DMS153 treated with DMSO at 0.1 percent for 48 hours (cell line): ENCODE measurements at regions not wholly inside any gene's neighbourhood (a gene's known extent, or its start where the extent isn't known, plus 50 kb on each side); places are given as distances from the start of the nearest gene placed in this dataset.
"Not testable (repeated sequence)": the region's sequence is repeated elsewhere in the genome, so short reads cannot be mapped to it uniquely, and the experiment has no call there.

Source experiments
- DNase-seq: peaks from one replicate; lab custom pipeline; 2025; ENCODE audit not compliant: unreplicated experiment; lab: John Stamatoyannopoulos, UW

DNA sequence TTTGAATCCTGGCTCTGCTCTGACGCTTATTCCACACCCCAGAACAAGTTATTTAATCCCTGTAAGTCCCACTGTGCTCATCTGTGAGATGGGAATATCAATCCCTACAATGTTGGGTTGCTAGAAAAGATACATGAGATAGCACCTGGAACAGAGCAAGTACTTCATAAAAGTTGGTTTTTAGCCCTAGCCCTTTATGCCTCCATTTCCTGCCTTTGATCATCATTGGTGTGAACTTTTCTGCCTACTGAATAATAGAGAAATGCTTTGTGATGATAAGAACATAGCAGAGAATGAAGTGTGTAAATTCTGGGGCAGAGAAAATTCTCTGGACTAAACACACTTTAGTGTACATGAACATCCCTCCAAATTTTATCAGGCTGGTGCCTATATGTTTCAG, 90.3 kb upstream of the RANBP6 start:
- DNase-seq, result no peak

DNA sequence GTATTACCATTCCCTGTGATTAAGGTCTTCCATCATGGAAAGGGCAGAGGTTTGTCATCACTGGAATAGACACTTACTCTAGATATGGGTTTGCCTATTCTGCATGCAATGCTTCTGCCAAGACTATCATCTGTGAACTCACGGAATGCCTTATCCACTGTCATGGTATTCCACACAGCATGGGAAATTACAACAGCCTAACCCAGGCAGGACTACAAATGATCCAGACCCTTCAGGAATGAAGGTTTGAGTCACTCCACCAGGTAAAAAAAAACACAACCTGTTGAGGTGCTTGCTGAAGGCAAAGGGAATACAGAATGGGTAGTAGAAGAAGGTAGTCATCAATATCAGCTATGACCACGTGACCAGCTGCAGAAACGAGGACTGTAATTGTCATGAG, 89.0 kb upstream of the RANBP6 start:
- not testable (repeated sequence) for DNase-seq

DNA sequence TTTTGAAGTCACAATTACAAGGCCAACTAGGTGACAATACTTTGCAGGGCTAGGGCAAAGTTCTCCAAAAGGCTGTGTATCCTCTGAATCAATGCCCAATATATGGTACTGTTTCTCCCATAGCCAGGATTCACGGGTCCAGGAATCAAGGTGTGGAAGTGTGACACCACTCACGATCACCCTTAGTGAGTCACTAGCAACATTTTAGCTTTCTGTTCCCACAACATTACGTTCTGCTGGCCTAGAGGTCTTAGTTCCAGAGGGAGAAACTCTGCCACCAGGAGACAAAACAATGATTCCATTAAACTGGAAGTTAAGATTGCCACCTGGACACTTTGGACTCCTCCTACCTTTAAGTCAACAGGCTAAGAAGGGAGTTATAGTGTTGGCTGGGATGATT, 88.5 kb upstream of the RANBP6 start:
- DNase-seq, result not testable (repeated sequence)

- DNase-seq, result not testable (repeated sequence)
Observed at GRCh38 chr9:6102336-6102987, 87.0 kb upstream of the RANBP6 start.

- DNase-seq, result not testable (repeated sequence)
Observed at GRCh38 chr9:6101725-6102124, 86.3 kb upstream of the RANBP6 start.

- not testable (repeated sequence) for DNase-seq
Observed at GRCh38 chr9:6099346-6099745, 83.9 kb upstream of the RANBP6 start.

DNA sequence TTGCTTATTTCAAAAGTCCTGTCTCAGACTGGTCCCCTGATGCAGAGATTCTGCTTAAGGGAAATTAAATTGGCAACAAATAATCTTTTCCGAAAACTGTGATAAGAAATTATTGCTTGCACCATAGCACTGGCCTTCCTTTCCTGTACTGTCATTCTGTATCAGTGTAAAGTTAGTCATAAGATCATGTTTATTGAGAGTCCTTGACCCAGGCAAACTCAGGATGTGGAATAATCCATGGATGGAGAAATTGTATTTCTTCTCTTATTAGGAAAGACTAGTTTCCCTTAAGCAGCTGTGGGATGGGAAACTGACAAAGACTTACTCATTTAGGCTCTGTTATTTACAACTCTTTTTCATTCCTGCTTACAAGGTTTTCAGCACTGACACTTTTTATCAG, 83.0 kb upstream of the RANBP6 start:
- DNase-seq, result no peak

- no peak for DNase-seq
Observed at GRCh38 chr9:6096821-6097220, 81.4 kb upstream of the RANBP6 start.

DNA sequence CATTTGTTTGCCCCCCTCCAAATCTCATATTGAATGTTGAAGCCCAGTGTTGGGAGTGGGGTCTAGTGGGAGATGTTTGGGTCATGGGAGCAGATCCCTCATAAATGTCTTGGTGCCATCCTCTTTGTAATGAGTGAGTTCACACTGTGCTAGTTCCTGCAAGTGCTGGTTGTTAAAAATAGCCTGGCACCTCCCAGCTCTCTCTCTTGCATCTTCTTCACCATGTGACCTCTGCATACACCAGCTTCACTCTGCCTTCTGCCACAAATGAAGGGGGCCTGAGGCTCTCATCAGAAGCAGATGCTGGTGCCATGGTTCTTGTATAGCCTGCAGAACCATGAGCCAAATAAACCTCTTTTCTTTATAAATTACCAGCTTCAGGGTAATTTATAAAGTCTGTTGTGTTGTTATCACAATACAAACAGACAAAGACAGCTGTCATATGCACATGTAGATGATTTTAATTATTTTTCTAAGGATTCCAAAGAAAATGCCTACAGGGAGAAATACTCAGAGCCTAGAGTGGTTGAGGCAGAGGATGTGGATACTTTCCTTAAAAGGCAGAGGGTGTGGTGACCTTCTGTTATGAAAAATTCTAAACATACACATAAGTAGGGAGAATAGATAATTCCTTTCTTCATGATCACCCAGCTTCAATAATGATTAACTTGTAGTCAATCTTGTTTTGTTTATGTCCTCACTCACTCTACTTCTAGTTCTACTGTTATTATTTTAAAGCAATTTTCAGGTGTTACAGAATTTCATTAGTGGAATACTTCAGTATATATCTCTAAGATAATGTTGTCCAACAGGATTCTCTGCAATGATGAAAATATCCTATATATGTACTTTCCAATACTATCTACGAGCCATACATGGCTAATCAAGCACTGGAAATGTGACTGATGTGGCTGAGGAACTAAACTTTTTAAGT, 75.1 kb upstream of the RANBP6 start:
- no peak for DNase-seq

DNA sequence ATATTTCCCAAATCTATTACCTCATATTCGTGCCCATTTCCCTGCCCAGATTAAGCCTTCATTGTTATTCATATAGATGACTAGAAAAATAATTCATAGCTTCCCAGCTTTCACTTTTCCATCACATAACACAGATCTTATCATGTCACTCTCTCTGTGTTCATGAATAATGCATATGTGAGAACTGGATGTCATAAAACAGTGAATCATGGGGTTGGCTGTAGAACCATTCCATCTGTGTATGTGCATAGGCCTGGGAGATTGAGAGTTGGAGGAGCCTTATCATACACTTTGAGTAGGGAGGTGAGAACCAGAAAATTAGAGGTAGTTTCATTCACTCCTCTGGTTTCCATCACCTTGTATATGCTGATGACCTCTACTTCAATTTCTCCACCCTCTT, 73.9 kb upstream of the RANBP6 start:
- no peak for DNase-seq

GRCh38 chr9:6086006-6086655, 70.7 kb upstream of the RANBP6 start:
- DNase-seq, result no peak

- DNase-seq, result peak; percentile 89
Observed at GRCh38 chr9:6080154-6080716, 64.8 kb upstream of the RANBP6 start.

DNA sequence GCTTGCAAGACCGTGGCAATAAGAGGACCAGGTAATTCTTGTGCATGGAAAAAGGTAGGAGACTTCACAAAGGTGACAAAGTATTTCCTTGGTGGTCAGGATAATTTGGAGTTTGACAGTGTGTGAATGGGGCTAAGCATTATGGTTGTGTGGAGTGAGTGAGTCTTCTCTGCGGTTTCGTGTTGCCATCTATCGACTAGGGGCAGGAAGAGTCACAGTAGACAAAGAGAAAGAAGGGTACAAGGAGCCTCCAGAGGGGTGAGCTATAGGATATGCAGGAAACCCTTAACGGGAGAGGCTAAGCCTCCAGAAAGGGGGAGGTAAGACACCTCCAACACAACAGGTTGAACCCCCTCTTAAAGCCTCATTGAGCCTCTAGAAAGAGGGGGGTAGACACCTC, 64.0 kb upstream of the RANBP6 start:
- peak; percentile 22 for DNase-seq

DNA sequence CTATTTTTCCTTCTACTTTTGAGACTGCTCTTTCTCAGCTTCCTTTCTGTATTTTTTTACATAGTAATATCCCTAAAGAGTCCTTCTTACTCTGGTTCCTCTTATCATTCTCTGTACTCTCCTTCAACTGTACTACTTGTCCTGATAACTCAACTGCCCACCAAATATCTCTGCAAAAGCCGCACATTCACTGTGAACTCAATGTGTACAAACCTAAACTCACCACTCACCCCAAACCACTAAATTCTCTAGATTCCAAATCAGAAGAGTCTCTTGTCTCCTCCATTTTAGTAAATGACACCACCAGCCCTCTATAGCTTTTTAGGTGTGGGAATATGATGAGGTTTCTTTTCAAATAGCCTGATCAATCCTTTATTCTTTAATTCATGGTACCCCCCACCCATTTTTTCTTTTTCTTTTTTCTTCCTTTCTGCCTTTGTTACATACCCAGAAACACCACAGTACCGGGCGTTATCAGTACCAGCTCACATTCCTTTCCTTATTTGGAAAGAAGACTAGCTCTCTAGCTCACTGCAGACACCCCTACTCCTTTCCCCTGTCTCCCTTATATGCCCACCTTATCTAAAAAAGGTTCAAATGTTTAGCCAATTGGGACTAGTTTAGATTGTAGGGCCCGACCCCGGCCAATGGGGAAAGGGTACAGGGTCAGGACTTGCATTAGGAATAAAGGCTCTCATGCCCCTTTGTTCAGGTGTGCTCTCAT, 63.1 kb upstream of the RANBP6 start:
- DNase-seq, result no peak

GRCh38 chr9:6076851-6077250, 61.4 kb upstream of the RANBP6 start:
- DNase-seq, result no peak

GRCh38 chr9:6073731-6074130, 58.3 kb upstream of the RANBP6 start:
- DNase-seq, result no peak

- no peak for DNase-seq
Observed at GRCh38 chr9:6072865-6073264, 57.4 kb upstream of the RANBP6 start.

DNA sequence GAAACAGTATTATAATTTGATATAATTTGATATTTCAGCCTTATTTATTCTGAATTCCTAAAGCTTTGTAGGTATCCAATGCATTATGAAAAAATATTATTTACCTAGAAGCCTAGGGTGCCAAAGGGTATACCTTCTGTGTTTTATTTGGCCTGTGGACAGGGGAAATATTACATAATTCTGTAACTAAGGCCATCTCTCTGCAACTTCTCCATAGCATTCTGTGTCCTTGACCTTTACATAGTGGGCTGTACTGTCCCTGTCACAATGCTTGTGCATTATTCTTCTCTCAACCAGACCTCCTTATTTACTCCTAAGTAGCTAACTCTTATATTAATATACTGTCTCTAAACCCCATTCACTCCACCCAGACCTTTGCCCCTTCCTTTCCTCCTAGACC, 57.0 kb upstream of the RANBP6 start:
- DNase-seq, result no peak

DNA sequence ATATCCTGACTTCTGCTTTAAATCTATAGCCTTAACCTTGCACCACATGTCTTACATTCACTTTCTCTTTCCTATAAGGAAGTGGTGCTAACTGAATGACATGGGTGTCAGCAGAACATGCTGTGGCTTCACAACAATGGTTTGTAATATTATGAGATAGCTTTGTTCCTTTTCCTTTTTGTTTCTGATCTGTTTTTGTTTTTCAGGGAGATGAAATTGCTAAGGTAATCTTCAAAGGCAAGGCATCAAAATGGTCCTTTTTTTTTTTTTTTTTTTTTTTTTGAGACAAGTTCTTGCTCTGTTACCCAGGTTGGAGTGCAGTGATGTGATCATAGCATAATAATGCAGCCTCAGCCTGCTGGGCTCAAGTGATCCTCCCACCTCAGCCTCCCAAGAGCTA, 53.6 kb upstream of the RANBP6 start:
- no peak for DNase-seq

DNA sequence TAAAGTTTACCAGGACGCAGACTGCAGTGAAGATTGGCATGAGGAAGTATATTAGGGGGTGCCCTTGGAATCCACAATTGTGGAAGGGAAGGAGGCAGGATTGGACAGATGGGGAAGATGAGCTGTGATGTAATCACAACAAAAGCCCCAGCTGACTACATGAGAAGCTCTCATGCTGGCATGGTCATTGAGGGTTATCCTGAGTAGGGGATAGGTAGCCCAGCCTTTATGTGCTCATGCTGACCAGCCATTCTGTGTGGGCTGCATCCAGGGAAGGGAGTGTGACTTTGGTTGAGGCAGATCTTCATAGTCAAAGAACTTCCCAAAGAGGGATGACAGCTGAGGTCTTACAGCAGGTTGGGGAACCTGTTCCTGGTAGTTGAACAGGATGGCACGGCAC, 52.0 kb upstream of the RANBP6 start:
- no peak for DNase-seq
